ENCODE measurements at regions not wholly inside any gene's neighbourhood (a gene's known extent, or its start where the extent isn't known, plus 50 kb on each side); places are given as distances from the start of the nearest gene placed in this dataset.

GRCh38 chr7:156005202-156005691 is 193.0 kb upstream of the SHH start:
- WGBS, 2 donors, result 82 to 89% methylated on average over 12 of the region's 12 CpGs
- peaks cover 0 to 17% (median 0%) of the 10 kb centered on the region in 7 donors for H3K27me3 ChIP-seq
- H3K9me3 ChIP-seq, result peaks cover 0 to 31% (median 0%) of the 10 kb centered on the region in 11 donors
- DNase-seq, result no peak
- no peak overlapping the region for H3K4me3 ChIP-seq
- H3K4me1 ChIP-seq, result no peaks in the 10 kb centered on the region
- intact Hi-C loops (cut with DNase I), result no loop called here
- no peak for ATAC-seq
- H3K36me3 ChIP-seq, result no peaks in the 10 kb centered on the region
- no peak for TF ChIP-seq CTCF (IDR thresholded peaks at IDR 0.05)
- no peak overlapping the region for H3K27ac ChIP-seq

GRCh38 chr7:156004265-156005201 is 192.3 kb upstream of the SHH start:
- ATAC-seq (no peak), DNase-seq (no peak)
- intact Hi-C loops (cut with DNase I), result no loop called here
- 78 to 81% methylated on average over 38 of the region's 38 CpGs for WGBS, 2 donors
- Histone ChIP-seq H3K9me3 (peaks cover 0 to 24% (median 0%) of the 10 kb centered on the region in 11 donors), H3K27ac (no peak overlapping the region), H3K4me1 (no peaks in the 10 kb centered on the region), H3K36me3 (no peaks in the 10 kb centered on the region), H3K4me3 (no peak overlapping the region), H3K27me3 (peaks cover 0 to 17% (median 0%) of the 10 kb centered on the region in 7 donors)
- TF ChIP-seq CTCF (IDR thresholded peaks at IDR 0.05), result no peak

- TF ChIP-seq CTCF (IDR thresholded peaks at IDR 0.05), result no peak
- Histone ChIP-seq H3K27ac (no peak overlapping the region), H3K36me3 (no peaks in the 10 kb centered on the region), H3K4me3 (no peak overlapping the region), H3K27me3 (peaks cover 0 to 17% (median 0%) of the 10 kb centered on the region in 7 donors), H3K9me3 (peaks cover 0 to 17% (median 0%) of the 10 kb centered on the region in 11 donors), H3K4me1 (no peaks in the 10 kb centered on the region)
- WGBS, 2 donors, result 74 to 75% methylated on average over 22 of the region's 22 CpGs
- intact Hi-C loops (cut with DNase I), result no loop called here
- DNase-seq (no peak), ATAC-seq (no peak)
Observed at GRCh38 chr7:156003220-156004162, 191.2 kb upstream of the SHH start.

All from heart right ventricle (tissue), 16 donors.